ENCODE measurements at regions not wholly inside any gene's neighbourhood (a gene's known extent, or its start where the extent isn't known, plus 50 kb on each side); places are given as distances from the start of the nearest gene placed in this dataset.
"Not testable (repeated sequence)": the region's sequence is repeated elsewhere in the genome, so short reads cannot be mapped to it uniquely, and the experiment has no call there.

DNA sequence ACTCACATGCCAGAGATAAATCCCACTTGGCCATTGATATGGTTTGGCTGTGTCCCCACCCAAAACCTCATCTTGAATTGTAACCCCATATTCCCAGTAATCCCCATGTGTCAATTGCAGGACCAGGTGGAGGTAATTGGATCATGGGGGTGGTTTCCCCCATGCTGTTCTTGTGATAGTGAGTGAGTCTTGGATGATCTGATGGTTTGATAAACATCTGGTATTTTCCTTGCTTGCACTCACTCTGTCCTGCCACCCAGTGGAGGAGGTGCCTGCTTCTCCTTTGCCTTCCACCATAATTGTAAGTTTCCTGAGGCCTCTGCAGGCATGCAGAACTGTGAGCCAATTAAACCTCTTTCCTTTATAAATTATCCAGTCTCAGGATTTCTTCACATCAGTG, 50.4 kb upstream of the B3GAT2 start:
- DNase-seq, result not testable (repeated sequence)

DNA sequence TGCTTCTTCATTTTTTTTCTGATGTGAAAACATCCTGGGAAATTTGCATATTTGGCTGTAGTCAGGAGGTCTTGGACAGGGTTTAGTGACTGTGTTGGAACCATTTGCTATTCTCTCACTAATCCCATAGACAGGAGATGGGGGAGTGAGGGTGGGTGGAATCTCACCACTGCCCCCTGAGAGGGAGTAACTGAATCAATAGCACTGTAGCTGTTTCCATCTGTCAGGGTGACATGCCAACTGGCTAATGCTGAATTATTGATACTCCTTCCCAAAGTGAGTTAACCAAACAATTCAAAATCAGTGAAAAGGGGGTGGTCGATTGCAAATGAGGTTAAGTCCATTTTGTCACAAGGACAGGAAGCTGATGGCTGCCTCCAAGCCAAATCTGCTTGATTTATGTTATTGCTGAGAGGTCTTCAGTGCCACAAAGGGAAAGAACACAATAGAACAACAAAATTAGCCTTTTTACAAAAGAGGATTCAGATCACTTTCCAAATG, 55.1 kb upstream of the B3GAT2 start:
- no peak for DNase-seq

DNA sequence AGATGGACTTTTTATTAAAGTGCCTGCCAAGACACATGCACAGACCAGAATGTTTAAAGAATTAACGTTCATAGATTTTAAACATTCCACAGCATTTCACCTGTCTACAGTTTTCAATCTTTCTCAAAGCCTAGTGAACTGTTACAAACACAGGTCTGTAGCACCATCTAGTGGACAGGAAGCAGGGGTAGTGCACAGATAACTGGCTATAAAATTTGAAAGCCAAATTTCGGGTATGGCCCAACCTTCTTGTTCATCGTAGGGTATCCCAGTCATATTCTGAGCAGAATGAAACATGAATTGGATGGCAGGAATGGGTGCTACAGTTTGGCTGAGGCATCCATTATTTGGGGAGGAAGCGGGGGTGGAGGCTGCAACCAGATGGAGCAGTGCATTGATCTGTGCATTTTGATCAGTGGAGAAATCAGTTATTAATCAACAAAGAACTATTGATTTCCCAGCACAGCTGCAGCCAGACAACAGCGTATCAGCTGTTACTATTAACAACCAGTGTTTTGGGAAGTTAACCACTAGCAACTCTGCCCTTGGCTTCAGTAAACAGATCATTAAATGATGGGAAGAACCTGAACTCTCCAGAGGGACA, 56.1 kb upstream of the B3GAT2 start:
- peak; percentile 26 for DNase-seq

DNA sequence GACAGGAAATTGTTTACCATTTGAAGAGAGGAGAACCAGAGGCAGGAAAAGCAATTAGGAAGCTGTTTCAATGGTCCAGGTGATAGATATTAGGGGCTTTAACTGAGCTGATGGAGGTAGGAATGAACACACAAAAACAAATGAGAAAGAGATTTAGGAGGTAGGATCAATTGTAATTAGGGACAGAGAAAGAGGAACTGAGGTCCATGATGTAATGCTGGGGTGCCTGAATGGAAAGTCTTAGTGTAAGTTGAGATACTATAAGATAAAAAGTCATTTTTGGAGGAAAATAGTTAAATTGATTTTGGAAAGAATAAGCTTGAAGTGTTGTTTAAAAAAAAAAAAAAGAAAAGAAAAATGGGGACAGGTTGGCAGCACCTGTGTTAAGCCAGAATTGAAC, 58.5 kb upstream of the B3GAT2 start:
- no peak for DNase-seq

DNA sequence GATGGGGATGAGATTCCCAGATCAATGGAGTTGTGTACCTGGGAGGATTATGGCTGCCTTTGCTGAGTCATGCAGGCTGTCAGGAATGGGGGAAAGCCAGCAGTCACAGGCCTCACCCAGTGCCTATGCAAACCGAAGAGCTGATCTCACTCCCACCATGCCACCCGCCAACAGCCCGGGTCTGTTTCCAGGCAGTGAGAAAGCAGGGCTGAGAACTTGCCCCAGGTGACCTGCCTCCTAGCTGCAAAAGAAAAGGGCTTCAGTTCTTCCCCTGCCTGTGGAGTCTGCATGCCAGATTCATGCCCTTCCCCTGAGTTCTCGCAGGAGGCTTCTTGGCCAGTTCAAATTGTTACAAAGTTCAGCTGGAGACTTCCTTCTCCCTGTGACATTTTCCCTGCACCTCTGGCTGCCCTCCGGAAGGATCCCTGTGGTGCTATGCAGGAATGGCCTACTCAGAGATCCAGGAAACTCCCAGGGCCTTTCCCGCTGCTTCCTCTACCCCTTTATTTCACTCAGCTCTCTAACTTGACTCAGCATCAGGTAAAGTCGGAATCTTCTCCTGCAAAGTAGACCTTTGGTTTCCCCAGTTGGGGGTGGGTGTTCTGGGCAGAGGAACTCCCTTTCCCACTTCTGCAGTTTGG, 71.5 kb upstream of the B3GAT2 start:
- no peak for DNase-seq

DNA sequence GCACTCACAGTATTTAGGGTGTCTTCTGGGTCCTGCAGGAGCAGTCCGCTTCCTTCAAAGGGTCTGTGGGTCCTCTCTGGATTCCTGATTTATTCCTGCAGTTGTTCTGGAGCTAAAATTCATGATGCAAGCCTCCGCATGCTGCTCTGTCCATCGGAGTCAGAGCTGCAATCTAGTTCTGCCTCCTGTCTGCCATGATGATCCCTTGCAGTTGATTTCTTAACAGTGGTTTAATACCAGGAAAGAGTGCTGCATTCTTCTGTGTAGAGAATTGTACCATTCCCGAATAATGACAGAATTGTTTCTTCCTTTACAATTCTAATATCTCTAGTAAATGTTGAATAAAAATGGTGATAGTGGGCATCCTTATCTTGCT, 72.0 kb upstream of the B3GAT2 start:
- no peak for DNase-seq

DNA sequence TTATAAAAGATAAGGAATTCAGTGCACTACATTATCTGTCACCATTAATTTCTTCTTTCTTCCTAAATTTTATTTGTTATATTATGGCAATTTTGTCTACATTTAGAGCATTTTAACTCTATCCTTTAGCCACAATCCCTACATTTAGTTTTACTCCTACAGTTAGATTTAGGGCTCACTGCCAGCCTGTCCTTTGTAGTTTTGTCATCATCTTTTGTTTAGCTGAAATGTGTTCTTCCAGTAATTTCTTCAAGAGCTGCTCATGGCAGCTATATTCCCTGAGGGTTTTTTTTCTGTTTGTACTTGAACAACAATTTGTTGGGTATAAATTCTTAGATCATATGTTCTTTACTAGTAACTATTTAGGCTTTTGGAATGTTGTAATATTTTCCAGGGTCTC, 72.7 kb upstream of the B3GAT2 start:
- DNase-seq, result no peak

DNA sequence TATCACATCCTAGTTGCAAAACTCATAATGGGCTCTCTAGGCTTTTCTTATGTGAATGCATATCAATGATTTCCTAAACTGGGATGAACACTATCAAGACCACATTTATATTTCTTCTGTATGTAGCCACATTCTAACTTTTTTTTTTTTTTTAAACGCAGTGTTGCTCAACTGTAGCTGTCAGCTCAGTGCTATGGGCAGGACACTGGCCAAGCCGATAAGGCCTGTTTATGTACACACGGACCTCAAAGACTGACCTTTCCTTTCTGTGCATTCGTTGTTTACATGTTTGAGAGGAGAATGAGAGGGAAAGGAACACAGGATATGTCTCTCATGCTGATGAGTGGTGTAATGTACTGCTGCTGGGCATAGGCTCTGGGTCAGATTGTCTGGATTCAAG, 75.1 kb upstream of the B3GAT2 start:
- DNase-seq, result no peak

DNA sequence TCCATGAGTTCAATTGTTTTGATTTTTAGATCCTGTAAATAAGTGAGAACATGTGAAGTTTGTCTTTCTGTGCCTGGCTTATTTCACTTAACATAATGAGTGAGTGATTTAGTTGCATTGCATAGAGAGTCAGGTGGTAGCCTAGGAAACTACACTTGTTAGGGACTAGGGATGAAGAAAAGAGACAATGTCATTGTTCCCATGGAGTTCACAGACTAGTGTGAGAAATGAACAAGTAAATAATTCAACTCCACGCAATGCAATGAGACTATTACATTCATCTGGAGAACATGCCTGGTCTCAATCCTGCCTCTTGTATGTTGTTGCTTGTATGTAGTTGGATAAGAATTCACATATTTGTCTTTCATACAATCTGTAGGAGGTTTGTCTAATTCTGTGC, 76.3 kb upstream of the B3GAT2 start:
- DNase-seq, result no peak

DNA sequence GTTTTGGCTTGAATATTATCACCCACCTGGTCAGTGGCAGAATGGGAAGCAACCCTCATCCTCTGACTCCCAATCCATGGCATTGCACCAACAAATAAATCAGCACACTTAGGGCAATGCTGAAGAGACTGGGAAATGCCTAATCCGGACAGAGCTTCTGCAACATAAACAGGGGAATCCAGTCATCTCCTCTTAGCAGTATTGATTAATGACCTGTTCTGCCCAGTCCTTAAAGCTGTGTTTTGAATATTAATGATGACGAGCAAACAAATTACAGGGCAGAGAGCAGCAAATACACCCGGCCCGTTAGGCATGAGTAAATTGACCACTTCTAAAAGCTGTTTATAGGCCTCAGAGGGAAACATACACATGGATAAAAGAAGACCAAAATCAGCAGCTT, 77.0 kb upstream of the B3GAT2 start:
- no peak for DNase-seq

DNA sequence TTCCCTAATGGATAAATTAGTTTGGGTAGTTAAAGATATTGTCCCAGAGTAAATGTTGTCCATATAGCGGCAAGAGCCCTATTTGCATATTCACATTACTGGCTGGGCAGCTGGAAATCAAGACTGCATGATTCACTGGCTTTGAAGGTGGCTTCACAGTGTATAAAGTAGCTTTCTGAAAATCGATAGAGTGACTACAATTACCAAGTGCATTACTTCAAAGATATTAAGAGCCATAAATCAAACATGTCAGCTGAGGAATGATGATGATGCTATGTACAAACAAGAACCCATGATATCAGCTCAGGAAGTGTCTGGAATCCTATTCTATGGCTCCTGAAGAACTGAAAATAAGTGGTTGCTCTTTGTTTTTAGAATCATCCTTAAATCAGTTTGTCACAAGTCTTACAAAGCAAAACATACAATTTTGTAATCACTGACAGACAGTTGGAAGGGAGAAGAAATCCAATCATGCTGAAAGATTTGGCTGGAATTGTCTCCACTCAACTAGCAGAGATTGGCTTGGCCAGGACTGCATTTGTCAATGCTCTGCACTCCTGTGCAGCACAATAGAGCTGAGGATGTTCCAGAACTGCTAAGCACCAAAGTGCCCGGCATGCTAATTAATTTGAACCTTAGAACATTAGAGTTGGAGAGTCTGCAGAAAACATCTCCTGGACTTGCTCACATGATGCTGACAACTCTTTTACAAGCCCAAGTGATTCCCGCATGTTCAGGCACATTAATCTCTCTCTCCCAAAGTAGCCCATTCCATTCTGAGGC, 77.9 kb upstream of the B3GAT2 start:
- no peak for DNase-seq

DNA sequence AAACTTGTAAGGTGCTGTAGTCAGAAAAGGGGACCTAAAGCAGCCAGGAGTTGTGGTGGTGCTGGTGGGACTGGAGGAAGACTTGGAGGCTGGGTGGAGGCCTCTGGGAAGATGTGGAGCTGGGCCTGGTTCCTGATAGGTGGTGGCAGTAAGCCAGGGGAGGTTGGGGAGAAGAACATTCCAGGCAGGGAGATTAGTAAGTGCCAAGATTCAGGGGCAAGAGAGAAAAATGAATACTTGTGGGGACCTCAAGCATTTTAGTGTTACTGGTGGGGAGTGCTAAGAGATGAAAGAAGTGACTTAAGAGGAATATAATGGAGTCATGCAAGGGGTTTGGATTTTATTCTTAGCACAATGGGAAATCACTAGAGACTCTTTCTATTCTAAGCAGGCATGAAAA, 79.0 kb upstream of the B3GAT2 start:
- no peak for DNase-seq

DNA sequence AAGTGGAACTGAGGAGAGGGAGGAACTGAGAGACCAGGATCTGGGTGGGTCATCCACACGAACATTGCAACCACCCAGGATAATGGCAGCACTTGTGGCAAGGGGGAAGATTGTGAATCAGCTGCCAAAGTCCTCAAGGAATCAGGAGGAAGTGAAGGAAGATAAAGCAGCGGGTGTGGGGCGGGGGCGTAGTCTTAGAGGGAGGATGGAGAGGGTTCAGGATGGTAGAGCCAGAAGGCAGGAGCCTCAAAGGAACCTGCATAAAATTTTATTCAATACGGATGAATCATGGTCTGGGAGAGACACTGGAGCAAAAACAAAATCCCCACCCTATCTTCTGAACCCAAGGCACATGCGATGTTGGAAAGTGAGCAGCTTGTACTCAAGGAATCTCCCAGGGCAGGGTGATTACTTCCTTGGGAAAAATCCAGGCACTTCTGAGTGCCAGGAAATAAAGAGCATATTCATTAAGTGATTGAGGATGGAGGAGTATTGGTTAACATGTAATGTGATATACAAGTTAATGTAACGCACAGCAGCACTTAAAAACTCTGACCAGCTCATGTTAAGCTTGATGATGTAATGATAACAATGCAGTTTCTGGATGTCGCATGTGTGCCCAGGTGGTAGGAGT, 82.0 kb upstream of the B3GAT2 start:
- DNase-seq, result no peak

DNA sequence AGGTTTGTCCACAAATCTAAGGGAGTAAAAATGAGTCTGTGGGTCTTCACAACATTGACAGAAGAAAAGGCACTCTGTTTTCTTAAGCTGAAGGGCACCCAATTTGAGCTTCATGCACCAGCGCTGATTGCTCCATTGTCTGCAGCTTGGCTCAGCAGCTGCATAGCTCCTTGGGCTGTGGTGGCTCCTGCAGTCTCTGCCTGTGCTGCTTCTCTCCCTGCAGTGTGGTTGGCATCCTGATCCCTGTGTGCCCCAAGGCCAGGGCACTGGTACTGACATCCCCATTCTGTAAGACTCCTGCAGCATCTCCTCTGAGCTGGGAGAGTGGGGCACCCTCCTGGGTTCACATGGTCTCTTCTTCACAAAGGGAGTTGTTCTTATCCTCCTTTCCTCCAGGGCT, 83.2 kb upstream of the B3GAT2 start:
- no peak for DNase-seq

DNA sequence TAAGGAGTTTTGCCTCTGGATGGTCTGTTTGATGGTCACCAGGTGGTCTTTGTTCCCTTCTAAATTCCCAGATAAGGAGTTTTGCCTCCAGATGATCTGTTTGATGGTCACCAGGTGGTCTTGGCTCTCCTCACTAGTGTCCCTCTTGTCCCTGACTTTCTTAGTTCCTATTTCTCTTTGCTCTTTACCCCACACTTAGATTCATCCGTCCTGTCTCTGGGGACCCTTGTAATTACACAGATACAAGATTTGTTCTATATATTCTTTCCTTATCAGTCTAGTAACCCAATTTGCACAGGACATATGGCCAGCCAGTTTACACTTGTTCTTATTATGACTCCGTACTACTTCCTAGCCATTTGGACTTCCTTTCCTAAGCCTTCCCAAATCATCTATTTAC, 84.0 kb upstream of the B3GAT2 start:
- DNase-seq, result no peak

DNA sequence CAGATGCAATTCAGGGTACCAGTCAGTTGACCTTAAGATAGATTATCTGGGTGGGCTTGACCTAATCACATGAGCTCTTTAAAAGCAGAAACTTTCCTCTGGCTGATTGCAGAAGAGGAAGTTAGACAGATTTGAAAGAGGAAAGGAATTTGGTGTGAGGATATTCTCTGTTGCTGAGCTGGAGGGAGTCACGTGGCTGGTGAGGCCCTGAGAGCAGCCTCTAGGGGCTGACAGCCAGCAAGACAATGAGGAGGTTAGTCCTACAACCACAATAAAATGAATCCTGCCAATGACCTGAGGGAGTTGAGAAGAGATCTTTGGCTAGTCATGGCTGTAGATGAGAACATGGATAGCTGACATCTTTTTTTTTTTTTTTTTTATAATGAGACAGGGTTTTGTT, 87.0 kb upstream of the B3GAT2 start:
- no peak for DNase-seq

DNA sequence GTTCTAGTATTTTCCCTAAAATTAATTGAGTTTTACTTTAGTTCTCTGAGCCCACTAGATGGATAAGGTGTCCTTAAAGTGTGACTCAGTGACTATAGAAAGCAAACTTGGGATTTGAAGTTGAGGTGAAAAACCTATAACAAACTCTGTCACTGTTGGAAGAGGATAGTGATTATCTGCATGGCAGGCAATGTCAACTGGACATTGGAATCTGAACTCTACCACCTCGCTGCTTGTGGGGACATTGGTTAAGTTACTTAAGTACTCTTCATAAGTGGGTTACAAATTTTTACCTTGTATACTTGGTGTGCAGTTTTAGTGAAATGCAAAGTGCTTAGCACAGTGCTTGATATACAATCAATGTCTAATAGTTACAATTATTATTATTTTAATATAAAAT, 87.9 kb upstream of the B3GAT2 start:
- DNase-seq, result no peak

DNA sequence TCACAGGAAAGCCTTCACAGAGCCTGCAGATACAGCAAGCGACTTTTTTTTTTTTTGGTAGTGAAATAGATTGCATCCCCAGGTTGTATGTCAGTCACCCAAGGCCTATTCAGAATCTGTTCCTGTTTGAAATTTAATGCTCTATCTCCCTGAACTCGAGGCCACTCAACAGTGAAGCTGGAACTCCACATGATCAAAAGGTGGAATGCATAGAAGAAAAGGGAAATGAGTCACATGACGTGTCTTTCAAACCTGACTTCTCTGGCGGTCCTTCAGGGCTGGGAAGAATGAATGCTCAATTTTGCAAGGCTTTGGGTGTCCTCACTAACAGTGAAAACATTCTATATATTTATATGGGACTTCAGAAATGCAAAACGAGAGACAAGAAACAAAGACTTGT, 88.4 kb upstream of the B3GAT2 start:
- DNase-seq, result no peak

DNA sequence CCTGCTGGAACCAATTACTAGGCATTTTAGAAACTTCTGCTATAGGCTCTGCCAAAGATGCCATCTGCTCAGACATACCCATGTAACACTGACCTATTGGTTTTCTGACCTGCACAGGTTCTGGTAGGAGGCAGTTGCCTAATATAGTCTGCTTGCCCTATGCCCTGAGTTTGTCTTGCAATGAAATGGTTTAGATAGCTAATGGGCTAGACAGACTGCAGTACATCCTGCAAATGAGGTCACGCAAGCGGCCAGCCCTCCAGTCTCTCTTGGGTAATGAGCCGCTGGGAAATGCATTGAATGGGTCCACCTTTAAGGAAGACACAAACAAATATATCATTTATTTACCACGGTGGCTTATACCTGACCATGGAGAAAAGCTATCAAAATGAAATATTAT, 90.6 kb upstream of the B3GAT2 start:
- DNase-seq, result no peak

DNA sequence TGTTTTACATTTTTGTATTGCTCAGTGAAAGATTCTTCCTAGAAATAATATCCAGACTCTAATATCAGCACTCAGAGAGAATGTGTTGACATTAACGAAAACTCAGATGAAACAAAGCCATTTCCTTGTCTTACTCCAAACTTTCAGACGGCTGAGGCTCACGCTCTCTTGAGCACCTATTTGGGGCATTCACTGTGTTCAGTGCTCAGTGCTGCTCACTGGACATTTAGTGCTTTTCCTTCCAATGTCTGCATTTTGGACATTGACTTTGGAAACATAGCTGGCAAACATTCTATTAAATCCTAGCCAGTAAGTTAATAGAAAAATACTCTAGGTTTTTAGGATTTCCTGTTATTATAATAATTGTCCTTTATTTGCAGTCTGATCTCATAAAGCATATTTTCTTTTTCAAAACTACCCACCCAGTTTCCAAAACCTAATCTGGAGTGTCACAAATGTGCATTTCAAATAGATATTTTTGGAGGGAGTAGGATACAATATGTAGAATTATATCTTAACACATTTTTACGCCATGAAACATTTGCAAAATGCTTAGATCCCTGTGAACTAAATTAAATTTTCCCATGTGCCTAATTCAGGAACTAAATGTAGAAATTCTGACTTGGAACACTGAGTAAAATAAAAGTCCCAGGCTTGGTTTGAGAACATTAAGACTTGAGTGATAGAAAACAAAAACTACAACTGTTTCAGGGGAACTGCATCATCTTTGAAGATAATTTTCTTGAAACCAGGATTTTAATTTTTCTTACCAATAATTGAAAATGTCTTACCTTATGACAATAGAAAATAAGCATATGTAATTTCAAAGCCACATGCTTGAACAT, 91.7 kb upstream of the B3GAT2 start:
- DNase-seq, result no peak

DNA sequence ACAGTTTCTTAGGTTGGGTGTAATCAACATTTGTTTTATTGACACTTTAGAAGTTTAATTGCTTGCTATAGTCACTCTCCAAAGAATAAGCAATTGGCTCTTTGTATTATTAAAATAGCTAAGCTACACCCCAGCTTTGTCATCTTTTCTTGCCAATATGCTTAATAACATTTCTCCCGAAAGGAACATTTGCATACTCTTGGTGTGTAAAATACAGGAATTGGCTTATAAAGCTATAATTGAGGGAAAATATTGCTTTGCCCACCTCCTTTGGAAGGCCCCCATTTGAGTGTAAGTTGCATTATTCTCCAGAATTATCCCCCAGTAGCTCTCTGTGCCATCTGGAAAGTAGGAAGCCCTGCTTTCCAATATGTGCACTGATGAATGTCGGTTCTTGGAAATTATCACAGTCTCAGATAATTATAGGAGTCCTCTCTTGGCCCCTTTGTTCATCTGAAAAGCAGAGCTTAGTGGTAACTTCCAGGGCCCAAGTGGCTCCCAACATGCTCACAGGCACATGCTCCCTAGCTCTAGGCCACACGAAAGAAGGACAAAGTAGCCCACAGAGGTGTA, 92.4 kb upstream of the B3GAT2 start:
- no peak for DNase-seq

DNA sequence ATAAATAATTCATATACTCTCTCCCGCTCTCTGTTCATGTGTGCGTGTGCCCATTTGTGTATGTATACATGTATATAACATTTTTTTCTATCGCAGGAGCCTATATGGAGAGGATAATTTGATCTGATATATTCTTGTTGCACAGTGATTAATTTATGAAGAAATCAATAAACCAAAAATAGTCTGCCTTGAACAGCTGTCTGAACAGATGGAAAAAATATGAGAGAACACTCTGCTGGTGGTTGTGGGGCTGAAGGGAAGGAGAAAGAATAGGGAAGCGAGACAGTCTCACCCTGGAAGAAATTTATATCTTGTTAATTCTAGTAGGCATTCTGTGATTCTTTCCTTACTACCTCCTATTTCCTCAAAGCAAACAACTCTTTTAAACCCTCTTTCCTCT, 96.6 kb upstream of the B3GAT2 start:
- DNase-seq, result no peak

DNA sequence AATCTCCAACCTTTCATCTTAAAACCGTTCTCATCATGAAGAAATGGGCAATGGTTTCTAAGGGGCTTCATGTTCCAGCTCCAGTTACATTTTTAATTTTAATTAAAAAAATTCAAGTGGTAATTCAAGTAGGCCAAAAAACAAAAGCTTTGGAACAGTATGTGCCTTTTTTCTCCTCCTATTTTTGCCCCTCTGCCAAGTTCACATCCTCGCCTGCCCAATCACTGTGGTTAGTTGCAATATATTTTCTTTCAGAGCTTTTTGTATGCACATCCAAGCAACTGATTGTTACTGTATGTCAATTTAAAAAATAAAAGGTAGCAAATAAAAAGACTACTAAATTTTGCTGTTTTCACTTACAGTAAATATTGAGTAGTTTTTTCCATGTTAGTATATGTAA, 99.8 kb upstream of the B3GAT2 start:
- DNase-seq, result no peak
